ENCODE measurements at regions not wholly inside any gene's neighbourhood (a gene's known extent, or its start where the extent isn't known, plus 50 kb on each side); places are given as distances from the start of the nearest gene placed in this dataset.

- intact Hi-C loops (cut with DNase I) = no loop called here
- Histone ChIP-seq H3K27me3 (replicated peaks; ENCODE audit: insufficient read depth) (no peaks in the 10 kb centered on the region), H3K9me3 (no peaks in the 10 kb centered on the region), H3K4me3 (no peak overlapping the region), H3K27ac (no peak overlapping the region), H3K36me3 (no peaks in the 10 kb centered on the region), H3K4me1 (replicated peaks) (no peaks in the 10 kb centered on the region)
- TF ChIP-seq CTCF (IDR thresholded peaks at IDR 0.05) (no peak), POLR2AphosphoS5 (IDR thresholded peaks at IDR 0.05) (no peak), POLR2A (IDR thresholded peaks at IDR 0.05) (no peak)
- no peak for DNase-seq (ENCODE audit: low spot score)
- WGBS = 54% methylated on average over 4 of the region's 4 CpGs
Observed at GRCh38 chr7:46206476-46207060, 285.5 kb upstream of the IGFBP3 start.

GRCh38 chr7:46205478-46205877 lies 284.4 kb upstream of the IGFBP3 start:
- Histone ChIP-seq H3K9me3 (no peaks in the 10 kb centered on the region), H3K4me1 (replicated peaks) (no peaks in the 10 kb centered on the region), H3K27ac (no peak overlapping the region), H3K27me3 (replicated peaks; ENCODE audit: insufficient read depth) (no peaks in the 10 kb centered on the region), H3K36me3 (no peaks in the 10 kb centered on the region), H3K4me3 (no peak overlapping the region)
- DNase-seq (ENCODE audit: low spot score) = no peak
- WGBS = 71% methylated on average over 5 of the region's 5 CpGs
- TF ChIP-seq CTCF (IDR thresholded peaks at IDR 0.05) (no peak), POLR2A (IDR thresholded peaks at IDR 0.05) (no peak), POLR2AphosphoS5 (IDR thresholded peaks at IDR 0.05) (no peak)
- intact Hi-C loops (cut with DNase I) = no loop called here

- no peaks in the 10 kb centered on the region for H3K9me3 ChIP-seq
- no peak for DNase-seq (ENCODE audit: low spot score)
- H3K36me3 ChIP-seq = no peaks in the 10 kb centered on the region
- H3K4me1 ChIP-seq (replicated peaks) = no peaks in the 10 kb centered on the region
- TF ChIP-seq CTCF (IDR thresholded peaks at IDR 0.05) (no peak), POLR2A (IDR thresholded peaks at IDR 0.05) (no peak), POLR2AphosphoS5 (IDR thresholded peaks at IDR 0.05) (no peak)
- no peak overlapping the region for H3K27ac ChIP-seq
- no peak overlapping the region for H3K4me3 ChIP-seq
- intact Hi-C loops (cut with DNase I) = no loop called here
- 94% methylated on average over 7 of the region's 7 CpGs for WGBS
- no peaks in the 10 kb centered on the region for H3K27me3 ChIP-seq (replicated peaks; ENCODE audit: insufficient read depth)
Observed at GRCh38 chr7:46203926-46204325, 282.9 kb upstream of the IGFBP3 start.

- intact Hi-C loops (cut with DNase I) = no loop called here
- 63% methylated on average over 2 of the region's 2 CpGs for WGBS
- H3K4me3 ChIP-seq = no peak overlapping the region
- no peak overlapping the region for H3K27ac ChIP-seq
- no peaks in the 10 kb centered on the region for H3K36me3 ChIP-seq
- H3K27me3 ChIP-seq (replicated peaks; ENCODE audit: insufficient read depth) = no peaks in the 10 kb centered on the region
- H3K9me3 ChIP-seq = no peaks in the 10 kb centered on the region
- TF ChIP-seq POLR2A (IDR thresholded peaks at IDR 0.05) (no peak), CTCF (IDR thresholded peaks at IDR 0.05) (no peak), POLR2AphosphoS5 (IDR thresholded peaks at IDR 0.05) (no peak)
- no peaks in the 10 kb centered on the region for H3K4me1 ChIP-seq (replicated peaks)
- DNase-seq (ENCODE audit: low spot score) = no peak
Observed at GRCh38 chr7:46202379-46202778, 281.3 kb upstream of the IGFBP3 start.

GRCh38 chr7:46201961-46202360 lies 280.9 kb upstream of the IGFBP3 start:
- intact Hi-C loops (cut with DNase I) = no loop called here
- Histone ChIP-seq H3K36me3 (no peaks in the 10 kb centered on the region), H3K27me3 (replicated peaks; ENCODE audit: insufficient read depth) (no peaks in the 10 kb centered on the region), H3K4me1 (replicated peaks) (no peaks in the 10 kb centered on the region), H3K27ac (no peak overlapping the region), H3K4me3 (no peak overlapping the region), H3K9me3 (no peaks in the 10 kb centered on the region)
- DNase-seq (ENCODE audit: low spot score) = no peak
- WGBS = 93% methylated on average over 4 of the region's 4 CpGs
- TF ChIP-seq CTCF (IDR thresholded peaks at IDR 0.05) (no peak), POLR2A (IDR thresholded peaks at IDR 0.05) (no peak), POLR2AphosphoS5 (IDR thresholded peaks at IDR 0.05) (no peak)
